ENCODE measurements at regions not wholly inside any gene's neighbourhood (a gene's known extent, or its start where the extent isn't known, plus 50 kb on each side); places are given as distances from the start of the nearest gene placed in this dataset.
"Not testable (repeated sequence)": the region's sequence is repeated elsewhere in the genome, so short reads cannot be mapped to it uniquely, and the experiment has no call there.

DNA sequence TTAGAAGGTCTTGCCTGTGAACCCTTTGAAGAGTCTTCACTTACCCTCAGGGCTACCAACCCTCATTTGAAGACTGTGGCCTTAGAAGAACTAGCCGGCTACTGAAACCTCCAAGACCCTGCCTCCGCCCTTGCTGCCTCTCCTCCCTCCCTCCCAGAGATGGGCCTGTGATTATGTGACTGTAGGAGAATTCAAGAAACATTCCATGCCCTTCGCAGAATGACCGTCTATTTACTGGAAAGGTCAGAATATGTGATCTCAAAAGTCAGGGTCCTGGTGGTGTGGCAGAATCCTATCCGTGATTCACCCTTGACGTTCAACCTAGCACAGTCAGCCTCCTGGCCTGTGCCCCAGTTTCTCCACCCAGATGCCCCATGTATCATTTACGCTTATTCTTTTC, 109.6 kb downstream of the CTNND1 start:
- no peaks in the 10 kb centered on the region for H3K4me1 ChIP-seq

DNA sequence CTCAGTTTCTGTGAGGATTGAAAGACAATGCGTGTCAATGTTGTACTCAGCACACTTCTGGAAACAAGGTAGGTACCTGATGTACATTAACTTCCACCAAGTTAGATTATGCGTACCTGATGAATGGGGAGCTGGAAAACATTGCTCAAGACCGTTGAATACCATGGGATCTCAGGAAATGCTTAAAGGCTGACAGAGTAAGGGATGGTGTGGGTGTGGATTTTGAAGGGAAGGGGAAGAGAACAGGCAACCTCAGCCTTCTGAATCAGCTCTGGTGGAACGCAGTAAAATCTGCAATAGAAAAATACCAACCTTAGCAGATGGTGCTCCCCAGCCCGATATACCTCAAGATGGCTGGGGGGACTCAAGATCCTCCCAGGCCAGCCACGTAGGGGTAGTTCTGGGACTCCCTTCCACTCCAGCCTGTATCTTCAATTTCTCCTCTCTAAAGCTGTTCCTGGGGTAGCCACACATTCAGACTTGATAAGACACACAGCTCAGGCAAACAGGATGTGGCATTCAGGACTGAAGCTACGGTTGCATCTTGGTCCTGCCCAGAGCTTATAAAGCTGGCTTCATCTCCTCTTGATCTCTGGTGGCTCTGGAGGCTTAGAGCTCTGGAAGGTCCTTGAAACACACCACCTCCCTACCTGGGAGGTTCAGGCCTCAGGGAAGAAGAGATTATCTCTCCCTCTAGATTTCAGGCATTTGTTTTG, 111.8 kb downstream of the CTNND1 start:
- Histone ChIP-seq H3K4me2 (no peak overlapping the region), H3K27me3 (no peaks in the 10 kb centered on the region), H3K27ac (no peak overlapping the region), H3K9ac (no peak overlapping the region), H3K4me1 (no peaks in the 10 kb centered on the region), H3K36me3 (no peaks in the 10 kb centered on the region), H3K4me3 (no peak overlapping the region), H3K9me3 (no peaks in the 10 kb centered on the region), H4K20me1 (no peaks in the 10 kb centered on the region)
- no peak for TF ChIP-seq Cebpa-rat (IDR thresholded peaks at IDR 0.05)

More for the DNA sequence above, 109.6 kb downstream of the CTNND1 start:
- H3K27ac ChIP-seq = no peak overlapping the region
- H3K4me3 ChIP-seq = no peak overlapping the region
- no peaks in the 10 kb centered on the region for H3K9me3 ChIP-seq
- TF ChIP-seq Cebpa-rat (IDR thresholded peaks at IDR 0.05) = no peak
- H4K20me1 ChIP-seq = no peaks in the 10 kb centered on the region
- no peaks in the 10 kb centered on the region for H3K27me3 ChIP-seq
- no peaks in the 10 kb centered on the region for H3K36me3 ChIP-seq
- no peak overlapping the region for H3K4me2 ChIP-seq
- no peak overlapping the region for H3K9ac ChIP-seq

DNA sequence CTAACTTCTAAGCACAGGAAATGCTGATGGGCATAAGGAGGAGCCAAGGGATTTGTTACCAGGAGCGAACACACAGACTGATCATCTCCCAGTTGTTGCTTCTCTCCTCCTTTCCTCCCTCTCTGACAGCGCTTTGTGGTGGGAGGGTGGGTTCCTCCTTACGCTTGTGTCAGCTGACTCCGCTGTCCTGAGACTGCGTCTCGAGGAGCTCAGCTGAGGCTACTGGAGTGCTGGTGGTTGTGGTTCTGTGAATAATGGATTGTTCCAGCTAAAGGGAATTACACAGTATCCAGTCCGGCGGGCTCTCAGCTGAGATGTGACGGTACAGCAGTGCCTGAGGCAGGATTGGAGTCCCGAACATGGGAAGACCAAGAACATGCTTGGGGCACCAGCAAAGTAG, 113.4 kb downstream of the CTNND1 start:
- H3K4me1 ChIP-seq = no peaks in the 10 kb centered on the region
- no peak overlapping the region for H3K4me3 ChIP-seq
- H3K9ac ChIP-seq = no peak overlapping the region
- no peak overlapping the region for H3K27ac ChIP-seq
- no peaks in the 10 kb centered on the region for H3K9me3 ChIP-seq
- no peak for TF ChIP-seq Cebpa-rat (IDR thresholded peaks at IDR 0.05)
- H3K27me3 ChIP-seq = no peaks in the 10 kb centered on the region
- no peak overlapping the region for H3K4me2 ChIP-seq
- H3K36me3 ChIP-seq = no peaks in the 10 kb centered on the region
- H4K20me1 ChIP-seq = no peaks in the 10 kb centered on the region

DNA sequence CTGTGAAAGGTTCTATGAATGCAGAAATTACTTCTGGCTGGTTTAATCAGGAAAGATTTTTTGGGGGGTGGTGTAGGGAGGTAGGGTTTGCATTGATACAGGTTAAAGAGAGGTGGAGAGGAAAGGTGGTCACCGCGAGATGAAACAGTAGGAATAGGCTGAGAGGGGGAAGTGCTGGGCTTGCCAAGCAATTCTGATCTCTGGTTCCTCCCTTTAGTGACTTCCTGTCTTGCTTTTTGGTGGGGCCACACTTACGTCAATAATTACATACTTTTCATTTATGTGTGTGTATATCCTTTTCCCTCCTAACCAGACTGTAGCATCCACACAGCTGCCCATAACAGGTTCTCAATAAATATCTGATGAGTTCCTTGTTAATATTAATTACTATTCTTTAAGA, 120.0 kb downstream of the CTNND1 start:
- H3K27ac ChIP-seq = no peak overlapping the region
- H3K9ac ChIP-seq = no peak overlapping the region
- no peaks in the 10 kb centered on the region for H3K9me3 ChIP-seq
- H3K36me3 ChIP-seq = no peaks in the 10 kb centered on the region
- no peak for TF ChIP-seq Cebpa-rat (IDR thresholded peaks at IDR 0.05)
- H3K4me2 ChIP-seq = no peak overlapping the region
- no peaks in the 10 kb centered on the region for H3K4me1 ChIP-seq
- no peak overlapping the region for H3K4me3 ChIP-seq
- H3K27me3 ChIP-seq = no peaks in the 10 kb centered on the region
- H4K20me1 ChIP-seq = no peaks in the 10 kb centered on the region

DNA sequence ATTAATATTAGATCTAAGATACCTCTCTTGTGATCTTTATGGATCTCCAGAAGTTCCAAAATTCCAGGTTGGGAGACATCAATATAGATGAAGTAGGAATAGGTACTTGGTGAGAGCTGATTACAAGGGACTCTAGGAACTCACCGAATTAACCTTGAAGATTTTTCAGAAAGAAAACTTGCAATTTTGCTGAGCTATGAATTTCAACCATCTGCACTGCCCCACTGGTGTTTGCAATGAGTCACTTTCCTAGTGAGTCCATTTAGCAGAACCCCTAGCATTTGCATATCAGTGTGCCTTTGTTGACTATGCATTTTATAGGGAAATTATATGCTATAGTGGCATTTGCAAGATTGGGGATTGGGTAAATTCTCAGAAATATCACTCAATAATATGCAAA, 122.0 kb downstream of the CTNND1 start:
- no peaks in the 10 kb centered on the region for H3K9me3 ChIP-seq
- no peaks in the 10 kb centered on the region for H3K27me3 ChIP-seq
- TF ChIP-seq Cebpa-rat (IDR thresholded peaks at IDR 0.05) = no peak
- H3K27ac ChIP-seq = no peak overlapping the region
- H3K4me1 ChIP-seq = no peaks in the 10 kb centered on the region
- H4K20me1 ChIP-seq = no peaks in the 10 kb centered on the region
- H3K36me3 ChIP-seq = no peaks in the 10 kb centered on the region
- H3K4me3 ChIP-seq = no peak overlapping the region
- H3K4me2 ChIP-seq = no peak overlapping the region
- no peak overlapping the region for H3K9ac ChIP-seq

DNA sequence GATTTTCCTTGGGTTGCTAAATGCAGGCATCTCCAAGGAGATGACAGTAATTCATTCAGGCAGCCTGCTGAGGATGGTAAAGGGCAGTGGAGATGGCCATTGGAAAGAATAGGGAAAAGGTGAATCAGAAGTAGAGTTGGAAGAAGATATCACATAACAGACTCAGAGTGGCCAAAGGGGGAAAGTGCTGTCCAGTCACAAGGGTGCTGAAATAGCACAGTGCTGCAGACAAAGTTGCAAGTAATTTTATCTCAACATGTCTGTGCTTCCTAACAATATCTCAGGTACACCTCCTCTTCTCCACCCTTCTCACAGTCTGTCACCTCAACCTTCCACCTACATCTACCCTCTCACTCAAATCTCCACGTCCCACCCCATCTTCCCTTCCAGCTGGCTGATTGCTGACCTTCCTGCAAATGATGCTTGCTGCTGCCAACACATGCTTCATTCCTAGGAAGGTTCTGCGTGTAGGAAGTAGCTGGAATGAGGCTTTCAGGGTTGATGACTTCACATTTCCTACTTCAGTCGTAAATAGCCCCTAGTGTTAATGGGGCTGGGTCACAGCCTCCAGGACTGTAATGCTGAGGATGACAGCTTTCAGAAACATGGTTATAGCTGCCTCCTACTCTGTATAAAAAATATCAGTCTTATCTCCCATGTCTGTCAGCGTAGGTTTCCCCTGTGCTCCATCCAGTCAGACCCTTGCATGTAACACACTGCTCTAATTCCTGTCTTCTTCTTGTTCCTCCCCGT, 123.9 kb downstream of the CTNND1 start:
- no peak overlapping the region for H3K4me2 ChIP-seq
- no peak for TF ChIP-seq Cebpa-rat (IDR thresholded peaks at IDR 0.05)
- H3K9me3 ChIP-seq = no peaks in the 10 kb centered on the region
- no peaks in the 10 kb centered on the region for H3K27me3 ChIP-seq
- no peak overlapping the region for H3K27ac ChIP-seq
- H4K20me1 ChIP-seq = no peaks in the 10 kb centered on the region
- no peak overlapping the region for H3K9ac ChIP-seq
- no peaks in the 10 kb centered on the region for H3K4me1 ChIP-seq
- no peak overlapping the region for H3K4me3 ChIP-seq
- no peaks in the 10 kb centered on the region for H3K36me3 ChIP-seq

DNA sequence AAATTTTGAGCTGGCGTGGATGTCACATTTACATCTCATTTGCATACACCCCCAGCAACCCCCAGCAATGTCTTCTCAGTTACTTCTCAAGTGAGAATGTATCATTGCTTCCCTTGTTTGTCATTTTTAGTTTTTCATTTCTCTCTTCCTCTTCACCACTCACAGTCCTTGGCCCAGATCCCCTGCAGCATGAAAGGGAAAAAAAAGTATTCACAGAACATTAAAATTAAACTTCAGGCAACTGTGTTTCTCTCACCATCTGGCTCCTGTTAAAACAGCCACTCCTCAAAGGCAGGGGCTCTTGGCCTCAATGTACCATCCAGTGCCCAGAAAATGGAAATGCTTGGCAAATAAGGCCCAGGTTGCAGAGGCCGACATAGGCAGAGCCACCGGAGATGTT, 126.8 kb downstream of the CTNND1 start:
- no peaks in the 10 kb centered on the region for H3K36me3 ChIP-seq
- no peak overlapping the region for H3K4me2 ChIP-seq
- no peaks in the 10 kb centered on the region for H3K9me3 ChIP-seq
- no peaks in the 10 kb centered on the region for H4K20me1 ChIP-seq
- H3K9ac ChIP-seq = no peak overlapping the region
- H3K4me3 ChIP-seq = no peak overlapping the region
- TF ChIP-seq Cebpa-rat (IDR thresholded peaks at IDR 0.05) = no peak
- no peaks in the 10 kb centered on the region for H3K27me3 ChIP-seq
- H3K4me1 ChIP-seq = no peaks in the 10 kb centered on the region
- no peak overlapping the region for H3K27ac ChIP-seq

DNA sequence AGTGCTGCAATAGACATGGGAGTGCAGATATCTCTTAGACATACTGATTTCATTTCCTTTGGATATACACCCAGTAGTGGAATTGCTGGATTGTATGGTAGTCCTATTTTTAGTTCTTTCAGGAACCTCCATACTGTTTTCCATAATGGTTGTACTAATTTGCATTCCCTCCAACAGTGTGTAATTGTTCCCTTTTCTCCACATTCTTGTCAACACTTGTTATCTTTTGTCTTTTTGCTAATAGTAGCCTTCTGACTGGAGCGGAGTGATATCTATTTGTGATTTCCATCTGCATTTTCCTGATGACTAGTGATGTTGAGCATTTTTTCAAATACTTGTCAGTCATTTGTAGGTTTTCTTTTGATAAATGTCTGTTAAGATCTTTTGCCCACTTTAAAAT, 128.9 kb downstream of the CTNND1 start:
- H3K36me3 ChIP-seq = no peaks in the 10 kb centered on the region
- no peaks in the 10 kb centered on the region for H3K27me3 ChIP-seq
- no peak overlapping the region for H3K27ac ChIP-seq
- H3K4me3 ChIP-seq = no peak overlapping the region
- no peaks in the 10 kb centered on the region for H3K9me3 ChIP-seq
- no peaks in the 10 kb centered on the region for H4K20me1 ChIP-seq
- no peak overlapping the region for H3K4me2 ChIP-seq
- H3K4me1 ChIP-seq = no peaks in the 10 kb centered on the region
- TF ChIP-seq Cebpa-rat (IDR thresholded peaks at IDR 0.05) = no peak
- no peak overlapping the region for H3K9ac ChIP-seq

DNA sequence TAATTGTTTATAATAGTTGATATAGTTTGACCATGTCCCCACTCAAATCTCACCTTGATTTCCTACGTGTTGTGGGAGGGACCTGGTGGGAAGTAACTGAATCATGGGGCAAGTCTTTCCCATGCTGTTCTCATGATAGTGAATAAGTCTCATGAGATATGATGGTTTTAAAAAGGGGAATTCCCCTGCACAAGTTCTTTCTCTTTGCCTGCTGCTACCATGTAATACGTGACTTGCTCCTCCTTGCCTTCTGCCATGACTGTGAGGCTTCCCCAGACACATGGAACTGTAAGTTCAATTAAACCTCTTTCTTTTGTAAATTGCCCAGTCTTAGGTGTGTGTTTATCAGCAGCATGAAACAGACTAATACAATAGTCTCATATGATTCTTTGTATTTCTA, 130.5 kb upstream of the OR9Q1 start:
- H3K4me2 ChIP-seq, H3K9ac ChIP-seq, H4K20me1 ChIP-seq, H3K9me3 ChIP-seq, H3K4me3 ChIP-seq, H3K4me1 ChIP-seq, H3K27me3 ChIP-seq, H3K36me3 ChIP-seq, H3K27ac ChIP-seq: not testable (repeated sequence)

DNA sequence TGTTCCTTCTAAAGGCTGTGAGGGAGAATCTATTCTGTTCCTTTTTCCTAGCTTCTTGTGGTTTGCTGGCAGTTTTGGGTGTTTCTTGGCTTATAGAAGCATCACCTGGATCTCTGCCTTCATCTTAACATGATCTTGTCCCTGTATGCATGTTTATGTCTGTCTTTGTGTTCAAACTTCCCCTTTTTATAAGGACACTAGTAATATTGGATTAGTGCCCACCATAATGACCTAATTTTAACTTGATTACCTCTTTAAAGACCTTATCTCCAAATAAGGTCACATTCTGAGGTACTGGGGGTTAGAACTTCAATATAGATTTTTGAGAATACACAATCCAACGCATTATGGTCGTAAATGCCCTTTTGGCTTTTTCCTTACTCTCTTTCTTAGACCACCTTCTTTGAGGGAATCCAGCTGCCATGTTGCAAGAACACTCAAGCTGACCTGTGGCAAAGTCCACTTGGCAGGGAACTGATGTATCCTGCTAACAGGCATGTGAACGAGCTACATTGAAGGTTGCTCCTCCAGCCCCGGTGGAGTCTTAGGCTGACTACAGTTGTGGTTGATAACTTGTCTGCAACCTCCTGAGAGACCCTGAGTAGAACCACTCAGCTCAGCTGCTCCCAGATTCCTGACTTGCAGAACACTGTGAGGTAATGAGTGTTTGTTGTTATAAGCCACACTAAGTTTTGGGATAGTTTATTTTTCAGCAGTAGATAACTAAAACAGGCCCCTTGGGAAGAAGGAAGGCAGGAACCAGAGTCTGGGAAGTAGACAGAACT, 127.1 kb upstream of the OR9Q1 start:
- H3K27me3 ChIP-seq = no peaks in the 10 kb centered on the region
- no peak overlapping the region for H3K9ac ChIP-seq
- no peaks in the 10 kb centered on the region for H3K4me1 ChIP-seq
- no peak overlapping the region for H3K4me3 ChIP-seq
- H4K20me1 ChIP-seq = no peaks in the 10 kb centered on the region
- no peak overlapping the region for H3K27ac ChIP-seq
- no peaks in the 10 kb centered on the region for H3K36me3 ChIP-seq
- H3K9me3 ChIP-seq = no peaks in the 10 kb centered on the region
- no peak overlapping the region for H3K4me2 ChIP-seq
- TF ChIP-seq Cebpa-rat (IDR thresholded peaks at IDR 0.05) = no peak
